H1 (cell line): ENCODE measurements at regions not wholly inside any gene's neighbourhood (a gene's known extent, or its start where the extent isn't known, plus 50 kb on each side); places are given as distances from the start of the nearest gene placed in this dataset.

Source experiments
- CTCF ChIA-PET: fragments of 300-600 bp; sonication (Branson Sonifier 250); formaldehyde crosslinking; loops from one replicate; lab custom pipeline; 2021; ENCODE audit not compliant: partially characterized antibody; lab: Charles Lee
- POLR2A ChIA-PET: fragments of 300-600 bp; sonication (Branson Sonifier 250); formaldehyde crosslinking; loops from one replicate; lab custom pipeline; 2021; ENCODE audit warnings: inconsistent platforms; ENCODE audit not compliant: partially characterized antibody; lab: Charles Lee
- DNase-seq, 2 experiments: peaks; one replicate each; pipeline versions ENCODE4 v3.0.0 to v3.0.0-alpha.2; 2010 to 2022; ENCODE audit warnings: low spot score in 2 of 2, low read depth in 1 of 2, mixed read lengths in 1 of 2
- FAIRE-seq: peaks from 2 replicates; lab custom pipeline; 2011; peaks lifted over from hg19 to GRCh38; lab: Jason Lieb, UNC
- H2AFZ ChIP-seq: 2 replicates; pipeline ENCODE4 v1.8.1; 2012; ENCODE audit warnings: low read length, inconsistent platforms
- H2AK5ac ChIP-seq: 2 replicates; pipeline ENCODE4 v1.6.1; 2013; ENCODE audit warnings: low read depth, low read length
- H2BK120ac ChIP-seq: replicated peaks from 2 replicates; pipeline ENCODE3; 2013; ENCODE audit warnings: low read depth, low read length, inconsistent platforms
- H2BK12ac ChIP-seq: 2 replicates; pipeline ENCODE4 v1.6.1; 2013; ENCODE audit warnings: low read depth, low read length
- H2BK15ac ChIP-seq: 2 replicates; pipeline ENCODE4 v1.6.1; 2013; ENCODE audit warnings: low read length
- H2BK20ac ChIP-seq: 2 replicates; pipeline ENCODE4 v1.6.1; 2013; ENCODE audit warnings: low read length
- H2BK5ac ChIP-seq: 2 replicates; pipeline ENCODE4 v1.6.1; 2013; ENCODE audit warnings: low read depth, low read length
- H3K14ac ChIP-seq: 2 replicates; pipeline ENCODE4 v1.6.1; 2013; ENCODE audit warnings: inconsistent platforms; ENCODE audit not compliant: insufficient read length
- H3K18ac ChIP-seq: 2 replicates; pipeline ENCODE4 v1.6.1; 2013; ENCODE audit warnings: low read length; ENCODE audit errors: extremely low read depth
- H3K23ac ChIP-seq: 2 replicates; pipeline ENCODE4 v1.6.1; 2013; ENCODE audit warnings: inconsistent platforms; ENCODE audit not compliant: insufficient read length
- H3K23me2 ChIP-seq: 2 replicates; pipeline ENCODE4 v1.6.1; 2013; ENCODE audit warnings: low read depth, low read length
- H3K27ac ChIP-seq: 2 replicates; pipeline ENCODE4 v1.6.1; 2011; ENCODE audit warnings: low read depth, low read length, inconsistent platforms
- H3K27me3 ChIP-seq, 4 experiments: replicated peaks in 1 of 4; 1 replicate in 1 of 4; 2 replicates in 3 of 4; pipeline versions ENCODE4 v1.6.1 to v1.8.1; 2011 to 2013; ENCODE audit warnings: low read length in 3 of 4, mild to moderate bottlenecking in 3 of 4, inconsistent platforms in 2 of 4, mixed read lengths in 2 of 4, moderate library complexity in 1 of 4; ENCODE audit not compliant: control insufficient read depth in 3 of 4, insufficient read depth in 3 of 4; ENCODE audit errors: extremely low read depth in 1 of 4
- H3K36me3 ChIP-seq, 4 experiments: 2 replicates each; pipeline versions ENCODE4 v1.6.1 to v1.8.1; 2011 to 2013; ENCODE audit warnings: mild to moderate bottlenecking in 4 of 4, low read length in 3 of 4, moderate library complexity in 2 of 4, control low read depth in 1 of 4, inconsistent platforms in 1 of 4; ENCODE audit not compliant: insufficient read depth in 4 of 4, control insufficient read depth in 2 of 4
- H3K4ac ChIP-seq: replicated peaks from 2 replicates; pipeline ENCODE3; 2013; ENCODE audit warnings: low read length, low read depth, mixed read lengths, inconsistent platforms; ENCODE audit not compliant: insufficient read length
- H3K4me1 ChIP-seq, 4 experiments: replicated peaks in 1 of 4; 1 replicate in 1 of 4; 2 replicates in 3 of 4; pipeline versions ENCODE4 v1.6.1 to v1.8.1; 2011 to 2013; ENCODE audit warnings: low read length in 3 of 4, inconsistent platforms in 2 of 4, mixed read lengths in 1 of 4; ENCODE audit not compliant: insufficient read depth in 4 of 4, control insufficient read depth in 3 of 4
- H3K4me2 ChIP-seq, 2 experiments: 2 replicates each; pipeline versions ENCODE4 v1.6.1 to v1.8.1; 2011 to 2013; ENCODE audit warnings: low read depth in 2 of 2, low read length in 2 of 2, control low read depth in 1 of 2, inconsistent platforms in 1 of 2, mild to moderate bottlenecking in 1 of 2; ENCODE audit not compliant: insufficient read depth in 1 of 2
- H3K4me3 ChIP-seq, 4 experiments: fragments of 200-600, 300-600 bp in 1 of 4; sonication (generic), shearing (Covaris generic), sonication (Bioruptor Twin) in 1 of 4; 2 replicates each; pipeline versions ENCODE4 v1.5.1 to v1.8.1; 2011 to 2016; ENCODE audit warnings: low read length in 4 of 4, low read depth in 3 of 4, control low read depth in 2 of 4, inconsistent platforms in 2 of 4, mild to moderate bottlenecking in 2 of 4, mixed read lengths in 1 of 4, moderate library complexity in 1 of 4; ENCODE audit not compliant: insufficient read depth in 2 of 4; ENCODE audit errors: extremely low read depth in 1 of 4
- H3K56ac ChIP-seq: replicated peaks from 2 replicates; pipeline ENCODE3; 2013; ENCODE audit warnings: low read depth, mild to moderate bottlenecking, mixed read lengths, low read length, inconsistent platforms; ENCODE audit not compliant: insufficient read length
- H3K79me1 ChIP-seq: 2 replicates; pipeline ENCODE4 v1.6.1; 2013; ENCODE audit warnings: low read depth, low read length, control low read depth
- H3K79me2 ChIP-seq, 2 experiments: 2 replicates each; pipeline versions ENCODE4 v1.6.1 to v1.8.1; 2012 to 2013; ENCODE audit warnings: low read length in 2 of 2, mild to moderate bottlenecking in 2 of 2, inconsistent platforms in 1 of 2; ENCODE audit not compliant: insufficient read depth in 2 of 2, control insufficient read depth in 1 of 2
- H3K9ac ChIP-seq, 4 experiments: replicated peaks in 1 of 4; 1 replicate in 1 of 4; 2 replicates in 3 of 4; pipeline versions ENCODE4 v1.6.1 to v1.8.1; 2011 to 2013; ENCODE audit warnings: low read depth in 3 of 4, low read length in 3 of 4, control low read depth in 2 of 4, mild to moderate bottlenecking in 2 of 4, moderate library complexity in 2 of 4, inconsistent platforms in 1 of 4; ENCODE audit errors: extremely low read depth in 1 of 4
- H3K9me3 ChIP-seq, 2 experiments: 2 replicates each; pipeline versions ENCODE4 v1.6.1 to v1.8.1; 2012 to 2013; ENCODE audit warnings: mild to moderate bottlenecking in 2 of 2, moderate library complexity in 2 of 2, control low read depth in 1 of 2, inconsistent platforms in 1 of 2, low read depth in 1 of 2, low read length in 1 of 2, mixed read lengths in 1 of 2; ENCODE audit not compliant: insufficient read depth in 2 of 2
- H4K20me1 ChIP-seq, 2 experiments: replicated peaks in 1 of 2; 2 replicates each; pipeline versions ENCODE3 to v1.8.1; 2011 to 2013; ENCODE audit warnings: inconsistent platforms in 2 of 2, low read length in 2 of 2, mild to moderate bottlenecking in 1 of 2; ENCODE audit not compliant: insufficient read depth in 2 of 2, control insufficient read depth in 1 of 2
- H4K5ac ChIP-seq: 2 replicates; pipeline ENCODE4 v1.6.1; 2013; ENCODE audit warnings: low read length, low read depth, mixed read lengths, inconsistent platforms; ENCODE audit not compliant: insufficient read length
- H4K8ac ChIP-seq: 2 replicates; pipeline ENCODE4 v1.8.0; 2013; ENCODE audit warnings: mild to moderate bottlenecking, moderate library complexity, low read length, inconsistent platforms; ENCODE audit not compliant: insufficient read depth; ENCODE audit errors: extremely low read depth
- H4K91ac ChIP-seq: replicated peaks from 2 replicates; pipeline ENCODE3; 2013; ENCODE audit warnings: low read length, mixed read lengths, inconsistent platforms; ENCODE audit not compliant: insufficient read length
- CBX5 ChIP-seq: fragments of 300-800, 300-1000 bp; sonication (generic); IDR thresholded peaks from 2 replicates; pipeline ENCODE4 v1.7.1; 2016; ENCODE audit warnings: antibody characterized with exemption, low read length, low read depth
- CREB1 ChIP-seq: IDR thresholded peaks from 2 replicates; pipeline ENCODE4 v1.6.1; 2012; ENCODE audit warnings: inconsistent platforms
- CTBP2 ChIP-seq: IDR thresholded peaks from 2 replicates; pipeline ENCODE4 v1.7.0; 2011; ENCODE audit warnings: borderline replicate concordance, mild to moderate bottlenecking, moderate library complexity, mixed read lengths, low read length; ENCODE audit not compliant: insufficient read depth, insufficient read length
- RFX5 ChIP-seq: IDR thresholded peaks from 2 replicates; pipeline ENCODE4 v1.6.1; 2011; ENCODE audit warnings: low read depth, low read length, improper control_type of control experiment, borderline replicate concordance
- RNF2 ChIP-seq: fragments of 200-900, 300-1000 bp; sonication (generic); IDR thresholded peaks from 2 replicates; pipeline ENCODE4 v1.7.1; 2016; ENCODE audit warnings: borderline replicate concordance, low read depth, mild to moderate bottlenecking, antibody characterized with exemption, low read length; ENCODE audit not compliant: poor library complexity, severe bottlenecking; ENCODE audit errors: missing control alignments
- SP2 ChIP-seq: IDR thresholded peaks from 2 replicates; pipeline ENCODE4 v1.6.1; 2012; ENCODE audit warnings: mild to moderate bottlenecking, low read length, inconsistent platforms
- SRF ChIP-seq: IDR thresholded peaks from 2 replicates; pipeline ENCODE4 v1.6.1; 2011; ENCODE audit warnings: mild to moderate bottlenecking, low read depth, low read length, moderate library complexity
- TAF7 ChIP-seq: optimal IDR thresholded peaks from 2 replicates; pipeline ENCODE3; 2011; ENCODE audit warnings: low read depth, mild to moderate bottlenecking, inconsistent platforms, low read length, moderate library complexity, borderline replicate concordance
- WGBS, 2 experiments: shearing (Covaris generic) in 1 of 2; methylation state at CpG; one replicate each; pipeline versions ENCODE4 v1.1.6 to v1.1.7; 2013 to 2015; ENCODE audit warnings: low lambda C conversion rate in 2 of 2, mixed read lengths in 2 of 2, inconsistent platforms in 1 of 2, low coverage in 1 of 2, missing lambda C conversion rate in 1 of 2; ENCODE audit not compliant: insufficient replicate concordance in 2 of 2, insufficient coverage in 1 of 2, insufficient read length in 1 of 2; ENCODE audit errors: extremely low coverage in 1 of 2, missing lambda C conversion rate in 1 of 2; 5-methylcytosine and 5-hydroxymethylcytosine counted together
- TF ChIP-seq, protein P1 (sequence below): IDR thresholded peaks from 2 replicates; pipeline ENCODE4 v1.6.1; 2011; ENCODE audit warnings: low read depth, mild to moderate bottlenecking, low read length; ENCODE audit not compliant: insufficient read depth
- TF ChIP-seq, protein P2 (sequence below): IDR thresholded peaks from 2 replicates; pipeline ENCODE4 v1.6.1; 2012; ENCODE audit warnings: inconsistent platforms

DNA sequence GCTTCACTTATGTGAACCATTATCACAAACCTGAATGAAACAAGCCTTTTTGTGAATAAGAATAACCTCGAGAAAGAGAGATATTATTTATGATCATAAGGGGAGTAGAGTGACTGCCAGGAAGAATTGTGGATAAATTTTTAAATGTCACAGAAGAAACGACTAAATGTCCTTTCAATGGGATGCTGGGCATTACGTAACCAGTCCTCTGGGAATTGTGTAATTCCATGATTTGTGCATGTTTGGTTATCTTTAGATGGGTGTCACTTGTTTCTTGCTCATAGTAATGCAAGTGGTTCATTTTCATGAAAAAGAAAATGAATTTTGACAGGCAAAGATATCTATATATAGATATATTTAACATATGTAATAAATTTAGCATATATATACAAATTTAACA lies 379.5 kb upstream of the AGTR1 start:
- H3K4me2 ChIP-seq = no peak overlapping the region
- H3K4me1 ChIP-seq = no peaks in the 10 kb centered on the region
- no peak overlapping the region for H3K4ac ChIP-seq
- ChIA-PET CTCF (no interaction called here), POLR2A (no interaction called here)
- H3K36me3 ChIP-seq = no peaks in the 10 kb centered on the region
- H2BK12ac ChIP-seq = no peak overlapping the region
- H3K18ac ChIP-seq = no peak overlapping the region
- no peak overlapping the region for H2AK5ac ChIP-seq
- FAIRE-seq (no peak), DNase-seq (no peak)
- no peaks in the 10 kb centered on the region for H3K79me1 ChIP-seq
- H2BK120ac ChIP-seq = no peak overlapping the region
- H3K56ac ChIP-seq = no peak overlapping the region
- TF ChIP-seq, protein P1, sequence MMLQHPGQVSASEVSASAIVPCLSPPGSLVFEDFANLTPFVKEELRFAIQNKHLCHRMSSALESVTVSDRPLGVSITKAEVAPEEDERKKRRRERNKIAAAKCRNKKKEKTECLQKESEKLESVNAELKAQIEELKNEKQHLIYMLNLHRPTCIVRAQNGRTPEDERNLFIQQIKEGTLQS = no peak
- TF ChIP-seq CBX5 (no peak), RFX5 (no peak), SRF (no peak), RNF2 (no peak), CREB1 (no peak), SP2 (no peak), TAF7 (no peak), CTBP2 (no peak)
- TF ChIP-seq, protein P2, sequence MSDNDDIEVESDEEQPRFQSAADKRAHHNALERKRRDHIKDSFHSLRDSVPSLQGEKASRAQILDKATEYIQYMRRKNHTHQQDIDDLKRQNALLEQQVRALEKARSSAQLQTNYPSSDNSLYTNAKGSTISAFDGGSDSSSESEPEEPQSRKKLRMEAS = no peak
- no peak overlapping the region for H2BK5ac ChIP-seq
- H4K20me1 ChIP-seq = no peaks in the 10 kb centered on the region
- H3K23me2 ChIP-seq = no peaks in the 10 kb centered on the region
- no peak overlapping the region for H3K23ac ChIP-seq
- H3K27ac ChIP-seq = no peak overlapping the region
- no peaks in the 10 kb centered on the region for H3K9me3 ChIP-seq
- no peak overlapping the region for H4K8ac ChIP-seq
- no peaks in the 10 kb centered on the region for H3K27me3 ChIP-seq
- H4K91ac ChIP-seq = no peak overlapping the region
- H3K14ac ChIP-seq = no peak overlapping the region
- H2AFZ ChIP-seq = no peak overlapping the region
- H2BK15ac ChIP-seq = no peak overlapping the region
- H3K4me3 ChIP-seq = no peak overlapping the region
- no peak overlapping the region for H2BK20ac ChIP-seq
- H3K9ac ChIP-seq = no peak overlapping the region
- H3K79me2 ChIP-seq = no peaks in the 10 kb centered on the region
- no peak overlapping the region for H4K5ac ChIP-seq
- WGBS, 2 experiments = 94% methylated on average over 3 of the region's 3 CpGs; no CpG with 5 or more reads in 1 of the 2 experiments
